Activated CD8-positive, alpha-beta T cell treated with anti-CD3 and anti-CD28 coated beads for 36 hours (primary cell): ENCODE measurements at regions not wholly inside any gene's neighbourhood (a gene's known extent, or its start where the extent isn't known, plus 50 kb on each side); places are given as distances from the start of the nearest gene placed in this dataset.

Experiments used
- ATAC-seq: fragments of 200-7000 bp; cut with Tn5 transposase; one replicate; pipeline ENCODE4 v1.10.0; 2021; ENCODE audit warnings: mild to moderate bottlenecking, moderate library complexity
- CTCF ChIA-PET: fragments of 350-600 bp; sonication (Branson Sonifier 250); formaldehyde crosslinking; loops from one replicate; lab custom pipeline; 2021; ENCODE audit warnings: antibody characterized with exemption; lab: Charles Lee
- POLR2A ChIA-PET: fragments of 350-600 bp; sonication (Branson Sonifier 250); formaldehyde crosslinking; loops from one replicate; lab custom pipeline; 2021; ENCODE audit warnings: antibody characterized with exemption; lab: Charles Lee
- DNase-seq: peaks from one replicate; pipeline ENCODE4 v3.0.0-alpha.2; 2020
- H3K27ac Mint-ChIP-seq: one replicate; pipeline ENCODE4 v1.8.0; 2021; ENCODE audit warnings: mild to moderate bottlenecking, mixed read lengths
- H3K27me3 Mint-ChIP-seq: one replicate; pipeline ENCODE4 v1.8.0; 2021; ENCODE audit warnings: mixed read lengths
- H3K36me3 Mint-ChIP-seq: one replicate; pipeline ENCODE4 v1.8.0; 2021; ENCODE audit warnings: low read depth, mixed read lengths
- H3K4me1 Mint-ChIP-seq: one replicate; pipeline ENCODE4 v1.8.0; 2021; ENCODE audit warnings: low read depth, mixed read lengths
- H3K4me3 Mint-ChIP-seq: one replicate; pipeline ENCODE4 v1.8.0; 2021; ENCODE audit warnings: mild to moderate bottlenecking, moderate library complexity, mixed read lengths
- H3K9me3 Mint-ChIP-seq: one replicate; pipeline ENCODE4 v1.8.0; 2021; ENCODE audit warnings: mixed read lengths
- CTCF ChIP-seq: fragments of 200-600 bp; IDR thresholded peaks from one replicate; pipeline ENCODE4 v1.8.0; 2022; ENCODE audit warnings: antibody characterized with exemption, mild to moderate bottlenecking
- intact Hi-C: fragments of 100-400 bp; cut with micrococcal nuclease; formaldehyde crosslinking; loops from one replicate; pipeline ENCODE4 v1.10.0; 2022

GRCh38 chr6:81906041-81906440 lies 153.6 kb upstream of the TENT5A start:
- ATAC-seq (no peak), DNase-seq (no peak)
- Mint-ChIP-seq H3K9me3 (peaks cover 6% of the 10 kb centered on the region), H3K27me3 (peaks cover 1% of the 10 kb centered on the region), H3K36me3 (no peaks in the 10 kb centered on the region), H3K4me3 (no peak overlapping the region), H3K27ac (no peak overlapping the region), H3K4me1 (no peaks in the 10 kb centered on the region)
- intact Hi-C loops, result no loop called here
- ChIA-PET CTCF (no interaction called here), POLR2A (no interaction called here)
- no peak for TF ChIP-seq CTCF

GRCh38 chr6:81901551-81901966 lies 149.1 kb upstream of the TENT5A start:
- no peak overlapping the region for H3K4me3 Mint-ChIP-seq
- no peaks in the 10 kb centered on the region for H3K36me3 Mint-ChIP-seq
- ChIA-PET CTCF (no interaction called here), POLR2A (no interaction called here)
- H3K9me3 Mint-ChIP-seq, result peaks cover 7% of the 10 kb centered on the region
- no peak for ATAC-seq
- peaks cover 1% of the 10 kb centered on the region for H3K27me3 Mint-ChIP-seq
- DNase-seq, result no peak
- no peak for TF ChIP-seq CTCF
- H3K4me1 Mint-ChIP-seq, result no peaks in the 10 kb centered on the region
- H3K27ac Mint-ChIP-seq, result no peak overlapping the region
- intact Hi-C loops, result no loop called here

- no peak for ATAC-seq
- Mint-ChIP-seq H3K27ac (no peak overlapping the region), H3K4me3 (no peak overlapping the region), H3K36me3 (no peaks in the 10 kb centered on the region), H3K27me3 (peaks cover 1% of the 10 kb centered on the region), H3K9me3 (peaks cover 7% of the 10 kb centered on the region), H3K4me1 (no peaks in the 10 kb centered on the region)
- no peak for TF ChIP-seq CTCF
- intact Hi-C loops, result no loop called here
- CTCF ChIA-PET, result no interaction called here
- no peak for DNase-seq
- POLR2A ChIA-PET, result no interaction called here
Measured at GRCh38 chr6:81900616-81901015, 148.1 kb upstream of the TENT5A start.

- intact Hi-C loops, result no loop called here
- no peaks in the 10 kb centered on the region for H3K36me3 Mint-ChIP-seq
- TF ChIP-seq CTCF, result no peak
- ATAC-seq (no peak), DNase-seq (no peak)
- CTCF ChIA-PET, result no interaction called here
- peaks cover 7% of the 10 kb centered on the region for H3K9me3 Mint-ChIP-seq
- H3K4me1 Mint-ChIP-seq, result no peaks in the 10 kb centered on the region
- H3K27ac Mint-ChIP-seq, result no peak overlapping the region
- no peak overlapping the region for H3K4me3 Mint-ChIP-seq
- peaks cover 1% of the 10 kb centered on the region for H3K27me3 Mint-ChIP-seq
- POLR2A ChIA-PET, result no interaction called here
Measured at GRCh38 chr6:81897793-81898192, 145.3 kb upstream of the TENT5A start.

GRCh38 chr6:81896525-81897503 lies 144.3 kb upstream of the TENT5A start:
- intact Hi-C loops, result no loop called here
- H3K27ac Mint-ChIP-seq, result no peak overlapping the region
- peaks cover 1% of the 10 kb centered on the region for H3K27me3 Mint-ChIP-seq
- POLR2A ChIA-PET, result no interaction called here
- no peaks in the 10 kb centered on the region for H3K4me1 Mint-ChIP-seq
- peaks cover 4% of the 10 kb centered on the region for H3K9me3 Mint-ChIP-seq
- CTCF ChIA-PET, result no interaction called here
- H3K4me3 Mint-ChIP-seq, result no peak overlapping the region
- DNase-seq (no peak), ATAC-seq (no peak)
- no peaks in the 10 kb centered on the region for H3K36me3 Mint-ChIP-seq
- no peak for TF ChIP-seq CTCF
